Activated T-helper 9 cell treated with anti-CD3 and anti-CD28 coated beads, Interleukin-2, amount 50 U/mL, for 16 hours (primary cell): ENCODE measurements at regions not wholly inside any gene's neighbourhood (a gene's known extent, or its start where the extent isn't known, plus 50 kb on each side); places are given as distances from the start of the nearest gene placed in this dataset.

Experiments
- DNase-seq: peaks from one replicate; pipeline ENCODE4 v3.0.0-alpha.2; 2020; ENCODE audit warnings: low read depth

DNA sequence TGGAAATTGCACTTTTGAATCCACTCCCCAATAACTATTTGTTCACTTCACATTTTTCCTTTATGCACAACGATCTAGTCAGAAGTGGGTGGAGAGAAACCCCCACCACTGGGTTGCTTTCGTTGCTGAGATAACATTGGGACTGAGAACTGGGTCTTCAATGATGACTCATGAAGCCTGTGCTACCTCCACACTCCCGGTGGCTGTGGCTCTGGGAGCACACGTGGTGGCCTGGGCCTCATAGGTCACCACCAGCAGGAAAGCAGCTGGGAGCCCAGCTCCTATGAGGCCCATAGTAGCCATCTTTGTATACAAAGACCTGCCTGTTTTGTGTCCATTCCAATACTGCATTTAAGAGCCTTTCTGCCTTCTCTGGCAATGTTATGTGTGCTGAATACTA, 178.0 kb upstream of the SASH1 start:
- no peak for DNase-seq

DNA sequence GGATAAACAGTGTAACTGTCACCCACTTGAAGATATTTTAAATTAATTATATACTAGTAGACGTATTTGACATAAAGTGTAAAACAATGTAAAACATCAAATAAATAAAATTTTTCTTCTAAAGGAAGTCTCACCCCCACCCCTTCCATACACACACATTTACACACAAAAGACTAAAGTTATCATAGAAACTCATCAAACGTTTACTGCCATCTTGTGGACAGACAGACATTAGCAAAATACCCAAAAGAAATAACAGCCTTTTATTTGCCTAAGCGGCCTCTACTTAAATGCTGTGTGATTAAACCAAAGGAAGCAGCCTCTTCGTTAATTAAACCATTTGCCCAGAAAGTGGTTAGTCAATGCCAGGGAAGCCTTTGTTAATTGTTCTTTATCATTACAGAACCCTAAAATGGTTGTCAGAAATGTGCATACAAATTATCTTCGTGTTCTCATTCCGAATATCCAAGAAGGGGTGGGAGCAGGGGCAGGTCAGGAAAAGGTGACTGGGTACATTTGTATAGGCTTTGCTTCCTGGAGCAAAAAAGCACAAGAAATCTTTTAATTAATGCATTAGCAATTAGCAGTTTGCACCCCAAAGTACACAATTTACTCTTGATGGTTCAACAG, 176.2 kb upstream of the SASH1 start:
- DNase-seq: no peak

DNA sequence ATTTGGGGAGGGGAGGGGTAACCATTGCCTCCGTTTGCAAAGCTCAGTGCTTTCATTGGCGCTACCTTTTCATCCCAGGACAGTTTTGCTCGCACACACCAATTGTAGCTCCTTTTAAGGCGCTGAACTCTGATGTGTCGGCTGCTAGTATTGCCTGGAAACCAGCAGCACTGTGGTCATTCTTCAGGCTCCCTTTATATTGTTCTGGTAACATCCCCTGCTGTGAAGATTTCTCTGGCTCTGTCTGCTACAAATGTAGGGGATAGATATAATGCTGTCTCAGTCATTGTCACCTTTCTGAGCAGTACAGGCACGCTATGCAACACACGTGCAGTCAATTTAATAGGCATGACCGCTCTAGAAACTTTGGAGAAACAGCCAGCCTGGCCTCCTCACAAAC, 172.9 kb upstream of the SASH1 start:
- DNase-seq: no peak

DNA sequence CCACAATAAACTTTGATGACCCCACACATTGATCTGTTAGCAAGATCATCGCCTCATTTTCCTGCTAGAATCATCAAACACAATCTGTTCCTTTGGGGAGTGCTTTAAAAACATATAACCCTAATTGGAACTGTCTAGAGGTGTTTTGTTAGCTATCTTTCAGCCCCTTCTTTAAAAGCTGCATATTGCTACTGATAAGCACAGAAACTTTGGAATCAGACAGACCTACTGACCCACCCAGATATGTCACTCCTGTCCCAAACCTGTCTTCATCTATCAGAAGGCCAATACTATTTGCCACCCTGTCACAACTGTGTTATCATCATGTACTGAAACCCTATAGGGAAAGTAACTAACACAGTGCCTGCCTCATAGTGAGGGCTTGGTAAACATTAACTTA, 172.4 kb upstream of the SASH1 start:
- DNase-seq: no peak

DNA sequence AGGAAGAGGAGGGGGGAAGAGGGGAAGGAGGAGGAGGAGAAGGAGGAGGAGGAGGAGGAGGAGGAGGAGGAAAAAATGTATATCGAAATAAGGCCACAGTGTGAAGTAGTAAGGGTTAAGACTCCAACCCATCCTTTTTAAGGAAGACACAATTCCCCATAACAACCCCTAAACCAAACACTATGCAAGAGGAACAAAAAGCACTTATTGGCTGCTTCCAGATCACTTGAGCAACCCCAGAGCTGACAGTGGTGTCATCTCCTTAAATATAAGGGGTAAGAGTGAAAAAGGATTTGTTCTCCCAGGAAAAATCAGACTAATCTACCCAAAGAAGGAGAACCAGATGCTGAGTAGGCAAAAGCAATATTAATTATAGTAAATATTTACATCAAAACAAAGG, 169.1 kb upstream of the SASH1 start:
- no peak for DNase-seq

DNA sequence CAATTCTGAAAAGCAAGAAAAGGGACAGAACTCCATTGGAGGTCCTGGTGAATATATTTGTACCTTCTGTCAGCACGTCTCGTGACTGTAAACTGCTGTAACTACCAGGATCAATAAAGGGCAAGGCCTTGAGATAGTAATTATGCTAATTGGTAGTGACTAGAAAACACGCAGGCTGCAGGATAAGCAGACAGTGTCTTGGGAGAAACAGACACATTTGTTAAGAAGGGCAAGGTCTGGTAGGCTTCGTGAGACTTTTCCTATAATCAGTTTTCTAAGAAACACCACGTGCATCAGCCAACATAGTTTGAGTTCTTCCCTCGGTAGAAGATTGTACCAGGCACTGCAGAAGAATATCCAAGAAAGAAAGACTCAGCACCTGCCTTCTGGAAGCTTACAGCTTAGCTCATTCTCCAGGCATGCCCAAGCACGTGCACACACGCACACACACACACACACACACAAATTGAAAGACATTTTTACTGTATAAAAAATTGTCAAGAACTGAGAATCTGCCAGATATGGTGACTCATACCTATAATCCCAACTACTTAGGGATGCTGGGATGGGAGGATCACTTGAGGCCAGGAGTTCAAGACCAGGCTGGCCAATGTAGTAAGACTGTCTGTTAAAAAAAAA, 167.0 kb upstream of the SASH1 start:
- DNase-seq: no peak

DNA sequence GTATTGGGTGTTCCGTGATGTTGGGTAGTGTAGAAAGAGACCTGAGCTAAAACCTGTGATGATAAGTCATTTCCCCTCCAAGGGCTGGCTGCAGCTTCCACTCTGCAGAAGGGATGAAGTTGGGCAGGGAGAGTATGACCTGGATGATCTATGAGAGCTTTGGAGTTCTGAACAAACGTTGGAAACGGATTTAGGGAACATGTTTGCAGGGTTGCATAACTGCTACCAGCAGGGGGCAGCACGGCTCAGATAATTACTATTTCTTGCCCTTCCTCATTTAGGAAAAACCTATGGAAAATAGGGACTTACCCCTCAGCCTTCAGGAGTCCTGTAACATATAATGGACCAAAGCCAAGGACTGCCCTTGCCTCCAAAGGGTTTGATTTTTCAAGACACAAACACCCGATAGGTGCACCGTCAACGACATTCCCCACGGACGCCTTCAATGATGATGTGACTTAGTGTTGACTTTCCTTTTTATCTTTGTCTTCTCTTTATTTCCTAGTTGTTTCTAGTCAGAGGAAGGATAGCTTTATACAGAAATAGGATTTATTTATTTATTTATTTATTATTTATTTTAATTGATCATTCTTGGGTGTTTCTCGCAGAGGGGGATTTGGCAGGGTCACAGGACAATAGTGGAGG, 164.9 kb upstream of the SASH1 start:
- no peak for DNase-seq

DNA sequence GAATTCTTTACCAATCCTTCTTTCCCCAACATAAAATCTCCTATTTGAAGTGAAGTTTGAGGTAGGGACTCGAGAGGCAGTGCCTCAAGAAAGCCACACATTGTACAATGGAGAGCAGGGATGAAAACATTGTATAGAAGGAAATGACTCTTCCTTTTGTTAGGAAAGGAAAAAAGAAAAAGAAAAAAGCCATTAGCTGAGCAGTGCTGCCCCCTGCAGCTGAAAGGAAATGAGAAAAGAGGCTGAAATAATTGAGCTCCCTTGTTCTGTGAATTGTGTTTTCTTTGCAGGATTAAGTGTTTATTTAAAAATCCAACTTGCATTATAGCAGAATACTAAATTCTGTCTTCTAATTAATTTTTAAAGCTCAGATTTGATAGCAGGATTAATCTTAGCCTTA, 162.9 kb upstream of the SASH1 start:
- DNase-seq: no peak

DNA sequence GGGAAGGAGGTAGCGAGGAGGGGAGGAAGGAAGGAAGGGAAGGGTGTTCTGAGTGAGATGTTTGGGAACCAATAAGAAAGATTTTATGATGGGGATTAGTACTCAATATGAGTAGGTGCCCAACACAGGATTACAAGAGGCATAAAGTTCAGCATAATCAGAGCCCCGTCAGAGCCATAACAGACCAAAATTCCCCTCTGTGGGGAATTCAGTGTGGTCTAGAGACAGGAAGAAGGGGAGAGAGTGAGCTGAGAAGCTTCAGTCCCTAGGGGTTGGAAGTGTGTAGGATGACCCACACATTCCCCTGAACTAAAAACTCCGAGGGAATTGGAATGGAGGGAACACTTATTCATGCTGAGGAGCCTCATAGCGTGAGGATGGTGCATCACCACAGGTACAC, 160.3 kb upstream of the SASH1 start:
- no peak for DNase-seq

DNA sequence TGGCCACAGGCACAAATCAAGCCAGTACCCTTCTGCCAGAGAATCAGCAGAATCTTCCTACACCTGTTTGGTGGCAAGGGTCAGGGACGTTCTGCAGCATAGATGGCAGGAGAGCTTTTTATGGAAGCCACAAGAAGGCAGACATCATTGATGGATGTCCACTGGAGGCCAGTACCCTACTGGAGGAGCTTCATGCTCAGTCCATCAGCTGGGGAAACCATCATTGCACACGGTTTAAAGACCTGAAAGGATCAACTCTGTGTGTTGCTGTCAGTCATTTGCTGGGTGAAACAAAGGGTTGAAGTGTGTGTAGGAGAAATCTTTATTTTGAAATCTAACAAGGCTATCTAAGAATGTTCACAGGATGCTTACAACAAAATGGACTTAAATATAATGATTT, 158.9 kb upstream of the SASH1 start:
- no peak for DNase-seq

DNA sequence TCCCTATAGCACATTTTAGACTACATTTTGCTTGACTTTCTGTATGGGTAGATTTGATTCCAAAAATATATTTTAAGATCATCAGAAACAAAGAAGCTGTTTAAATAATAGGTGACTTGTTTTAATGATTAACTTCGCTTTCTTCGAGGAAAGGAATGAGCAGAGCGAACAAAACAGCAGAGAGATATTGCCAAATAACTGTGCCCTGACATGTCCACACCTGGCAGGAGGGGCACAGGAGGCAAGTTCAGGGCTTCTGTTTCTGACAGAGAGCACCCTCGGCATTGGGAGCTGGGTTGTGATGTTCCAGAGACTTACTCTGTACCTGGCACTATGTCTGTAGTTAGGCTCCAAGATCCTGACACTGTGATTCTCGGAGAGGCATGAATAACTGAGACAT, 155.7 kb upstream of the SASH1 start:
- DNase-seq: no peak

DNA sequence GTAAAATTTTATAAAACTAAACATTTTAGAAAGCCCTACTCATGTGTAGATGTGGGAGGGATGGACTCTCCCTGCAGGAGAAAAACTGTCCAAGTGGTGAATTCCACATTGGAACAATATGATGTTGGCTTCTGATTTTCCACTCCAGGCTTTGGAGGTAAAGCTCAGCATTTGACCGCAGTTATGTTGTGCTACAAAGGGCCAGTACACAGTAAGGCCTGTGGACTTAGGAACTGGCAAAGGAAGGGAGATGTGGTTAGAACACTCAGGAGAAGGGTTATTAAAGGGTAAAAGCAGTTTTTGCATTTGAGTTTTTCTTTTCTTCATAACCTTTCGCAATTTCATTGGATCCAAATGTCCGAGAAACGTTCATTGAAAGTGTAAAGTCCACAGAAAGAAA, 150.3 kb upstream of the SASH1 start:
- DNase-seq: no peak

DNA sequence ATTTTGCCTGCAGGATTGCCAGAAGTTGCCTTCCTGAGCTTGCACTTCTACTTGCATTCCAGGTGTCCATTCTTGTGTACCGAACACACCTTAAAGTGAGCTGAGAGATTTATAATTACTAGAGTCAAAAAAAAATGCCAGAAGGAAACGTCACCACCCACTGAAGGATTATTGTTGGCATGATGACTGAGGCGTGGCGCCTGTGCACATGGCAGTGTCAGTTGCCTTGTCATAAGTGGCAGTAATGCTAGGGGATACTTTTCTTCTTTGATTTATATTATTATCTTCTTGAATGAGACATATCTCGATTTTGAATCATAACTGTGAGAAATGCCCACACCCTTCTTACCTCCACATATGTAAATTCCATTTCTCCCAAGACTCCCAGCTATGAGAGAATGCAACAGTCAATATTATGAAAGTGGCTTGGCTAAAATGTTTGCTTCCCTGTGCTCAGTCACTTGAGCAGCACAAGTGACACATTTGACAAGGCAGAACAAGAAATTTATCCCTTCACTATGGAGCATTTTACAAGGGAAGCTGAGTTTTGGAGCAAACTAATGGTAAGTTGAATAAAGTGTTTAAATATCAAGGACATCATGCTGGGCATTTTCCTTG, 149.5 kb upstream of the SASH1 start:
- no peak for DNase-seq

DNA sequence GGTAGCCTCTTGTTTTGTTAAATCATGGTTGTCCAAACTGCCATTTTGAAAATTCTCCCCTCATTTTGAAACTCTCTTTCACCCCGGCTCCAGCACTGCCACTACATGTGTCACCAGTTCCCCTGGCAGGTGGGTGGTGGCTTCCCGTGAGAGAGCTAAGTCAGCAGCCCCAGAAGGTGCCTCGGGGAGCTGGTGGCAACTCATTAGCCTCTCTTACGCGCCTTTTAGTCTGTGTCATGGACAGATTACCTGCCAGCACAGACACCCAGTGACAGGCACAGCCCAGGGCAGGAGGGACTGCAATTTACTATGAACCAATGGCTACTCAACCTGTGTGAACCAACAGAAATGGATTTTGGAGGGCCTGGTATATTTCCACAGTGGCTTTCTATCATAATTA, 147.1 kb upstream of the SASH1 start:
- DNase-seq: no peak

DNA sequence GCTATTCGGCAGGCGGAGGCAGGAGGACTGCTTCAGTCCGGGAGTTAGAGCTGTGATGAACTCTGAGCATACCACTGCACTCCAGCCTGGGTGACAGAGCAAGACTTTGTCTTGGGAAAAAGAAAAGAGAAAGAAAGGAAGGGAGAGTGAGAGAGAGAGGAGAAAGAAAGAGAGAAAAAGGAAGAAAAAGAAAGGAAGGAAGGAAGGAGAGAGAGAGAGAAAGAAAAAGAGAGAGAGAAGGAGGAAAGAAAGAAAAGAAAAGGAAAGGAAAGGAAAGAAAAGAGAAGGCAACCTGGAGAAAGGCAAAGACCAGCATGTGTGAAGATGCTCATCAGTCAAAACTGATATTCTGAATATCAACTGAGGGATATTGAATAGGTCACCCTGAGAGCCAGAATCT, 143.1 kb upstream of the SASH1 start:
- no peak for DNase-seq

DNA sequence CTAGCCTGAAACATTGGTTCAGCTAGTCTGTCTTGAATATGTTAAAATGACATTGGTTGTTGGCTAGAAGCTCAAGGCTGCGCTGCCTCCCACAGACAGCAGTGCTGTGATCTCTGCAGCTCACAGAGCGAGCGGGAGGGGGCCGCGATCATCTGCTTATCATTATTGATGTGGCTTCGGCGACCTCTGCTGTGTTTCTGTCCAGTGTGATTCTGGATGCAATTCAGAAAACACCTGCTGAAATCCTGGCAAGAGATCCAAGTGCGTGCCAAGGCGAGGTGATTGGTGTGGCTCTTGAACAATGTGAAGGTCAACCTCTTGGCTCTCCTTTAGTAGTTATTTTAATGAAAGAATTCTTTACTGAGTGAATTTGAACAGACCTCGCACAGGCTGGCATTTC, 142.3 kb upstream of the SASH1 start:
- DNase-seq: no peak

DNA sequence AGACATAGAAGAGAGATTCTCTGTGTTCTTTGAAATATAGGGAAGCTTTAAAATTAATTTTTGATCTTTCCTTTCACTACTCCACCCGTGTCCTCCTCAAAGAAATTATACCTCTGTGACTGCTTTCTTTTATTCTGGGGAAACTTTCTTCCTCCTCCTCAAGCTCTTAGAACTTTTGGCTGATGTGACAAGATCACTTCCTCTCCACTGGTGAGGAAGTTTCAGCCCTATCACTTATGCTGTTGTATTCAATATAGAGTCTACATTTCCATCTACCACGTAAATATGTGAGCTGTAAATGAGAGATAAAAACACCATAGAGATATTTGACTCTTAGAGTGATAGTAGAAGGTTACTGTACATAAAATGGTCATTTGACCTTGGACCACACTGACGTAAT, 141.9 kb upstream of the SASH1 start:
- DNase-seq: no peak

DNA sequence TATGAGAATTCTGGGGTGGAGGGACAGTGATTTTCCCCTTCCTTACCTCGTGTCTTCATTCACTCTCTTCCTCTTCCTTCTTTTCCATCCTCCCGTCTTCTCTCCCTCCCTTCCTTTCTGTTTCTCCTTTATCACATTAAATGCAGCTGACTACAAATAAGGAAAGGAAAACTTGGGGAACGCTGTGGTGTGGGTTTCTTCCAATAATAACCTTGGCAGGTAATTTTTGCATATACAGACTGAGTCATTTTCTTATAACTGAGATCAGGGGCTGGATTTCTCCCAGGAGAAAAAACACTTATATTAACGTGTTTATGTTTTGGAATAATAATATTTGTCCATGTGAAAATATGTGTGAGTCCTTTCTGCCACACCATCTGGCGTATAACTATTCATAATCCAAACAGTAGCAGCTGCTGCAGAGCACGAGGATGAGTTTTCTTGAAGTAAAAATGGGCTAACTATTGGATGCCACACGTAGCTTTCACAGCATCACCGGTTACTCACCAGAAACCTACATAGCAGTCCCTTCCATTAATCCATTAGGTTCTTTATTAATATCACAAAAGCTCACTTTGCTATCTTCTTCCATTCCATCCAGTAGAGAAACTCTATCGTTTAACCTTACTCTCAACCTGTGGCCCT, 139.2 kb upstream of the SASH1 start:
- no peak for DNase-seq

DNA sequence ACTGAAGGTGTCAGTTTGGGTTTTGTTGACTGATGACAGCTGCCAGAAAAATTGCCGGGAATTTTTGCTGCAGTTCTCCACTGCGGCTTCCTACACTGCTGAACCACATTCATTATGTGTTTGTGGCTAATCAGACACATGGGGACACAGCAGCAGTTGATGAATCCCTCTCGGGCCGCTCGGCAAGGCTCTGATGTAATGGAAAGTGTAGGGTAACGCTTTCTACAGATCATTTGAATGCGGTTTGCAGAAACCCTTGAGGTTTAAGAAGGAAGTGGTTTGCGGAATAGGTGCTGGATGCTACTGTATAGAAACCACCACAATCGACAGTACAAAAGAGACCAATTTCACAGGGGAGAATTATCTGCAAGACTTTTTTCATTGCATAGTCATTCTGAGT, 138.7 kb upstream of the SASH1 start:
- peak; percentile 30 for DNase-seq

DNA sequence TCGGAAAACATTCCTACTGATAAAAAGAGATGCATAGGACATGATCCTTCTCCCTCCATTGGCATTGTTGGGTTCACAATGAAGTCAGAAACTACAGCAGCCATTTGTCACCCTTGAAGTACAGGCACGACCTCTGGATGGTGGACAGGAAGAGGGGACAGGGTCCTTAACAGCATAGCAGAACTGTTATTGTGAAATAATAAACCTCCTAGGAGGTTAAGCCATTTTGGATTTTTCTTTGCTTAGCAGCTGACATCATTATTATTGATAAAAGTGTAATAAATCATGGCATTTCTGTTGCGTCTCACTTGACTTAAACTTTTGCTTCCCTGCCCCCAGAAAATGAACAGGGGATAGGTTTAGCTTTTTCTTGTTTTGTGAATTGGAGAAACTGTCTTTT, 134.3 kb upstream of the SASH1 start:
- no peak for DNase-seq

DNA sequence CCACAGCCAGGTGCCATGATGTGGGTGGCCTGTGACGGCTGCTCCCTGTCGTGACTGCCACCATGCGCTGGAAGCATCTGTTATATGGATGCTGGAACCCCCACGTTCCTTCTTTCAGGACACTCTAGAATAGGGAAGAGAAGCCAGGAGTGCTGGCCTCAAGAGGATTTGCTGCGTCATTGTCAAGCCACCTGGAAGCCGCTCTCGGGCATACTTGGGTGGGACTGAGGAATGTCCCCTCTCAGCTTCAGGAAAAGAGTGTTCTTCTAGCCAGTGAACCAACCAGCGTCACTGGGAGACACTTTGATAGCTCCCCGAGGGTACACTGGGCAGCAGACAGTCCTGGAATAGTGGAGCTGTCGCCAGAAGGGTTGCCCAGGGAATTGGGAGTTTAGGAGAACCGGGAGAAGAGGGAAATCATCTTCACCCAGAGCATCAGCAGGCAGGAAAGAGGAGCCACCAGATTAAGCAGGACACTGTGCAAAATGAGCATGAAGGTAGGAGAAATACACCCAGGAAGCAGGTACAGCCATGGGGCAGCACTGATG, 130.8 kb upstream of the SASH1 start:
- DNase-seq: no peak

DNA sequence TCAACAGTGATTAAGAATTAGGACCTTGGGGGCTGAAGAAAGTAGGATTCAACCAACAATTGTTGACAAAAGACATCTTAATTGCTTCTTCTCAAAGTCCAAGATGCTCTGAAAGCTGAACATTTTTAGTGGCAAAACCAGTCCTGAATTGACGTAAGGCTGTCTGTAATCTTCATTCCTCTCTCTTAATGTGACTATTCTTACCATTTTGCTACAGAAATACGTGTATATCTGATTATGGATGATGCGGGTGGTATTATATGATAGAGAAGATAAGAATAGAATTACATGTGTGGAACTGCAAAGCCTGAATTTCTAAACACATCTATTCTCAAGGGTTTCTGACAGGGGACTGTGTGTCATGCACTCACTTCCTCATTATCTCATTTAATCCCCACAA, 130.3 kb upstream of the SASH1 start:
- DNase-seq: no peak

DNA sequence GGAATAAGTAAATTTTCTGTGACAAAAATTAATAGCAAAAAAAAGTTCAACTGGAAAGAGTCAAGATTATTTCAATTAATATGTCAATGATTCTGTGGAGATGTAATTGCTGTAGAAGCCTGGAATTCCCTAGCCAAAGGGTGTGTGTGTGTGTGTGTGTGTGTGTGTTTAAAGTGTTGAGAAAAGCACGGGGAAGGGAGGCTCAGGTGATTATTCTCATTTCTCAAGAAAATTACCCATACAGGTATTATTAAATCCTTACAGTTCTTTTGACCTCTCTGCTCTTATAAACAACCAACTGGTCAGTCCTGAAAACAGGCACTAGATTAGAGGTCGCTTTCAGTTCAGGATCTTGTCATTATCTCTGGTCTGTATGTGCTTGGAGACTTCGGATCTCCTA, 129.3 kb upstream of the SASH1 start:
- DNase-seq: no peak
